Caco-2 (cell line): ENCODE measurements at regions not wholly inside any gene's neighbourhood (a gene's known extent, or its start where the extent isn't known, plus 50 kb on each side); places are given as distances from the start of the nearest gene placed in this dataset.

Source experiments
- BruUV-seq: library from RNA; stranded (reverse); fragments of 400-500 nt; replicated peaks from 2 replicates; lab custom pipeline; 2021; lab: Mats Ljungman, UMichigan
- CTCF ChIA-PET: fragments of 300-600 bp; sonication (Branson Sonifier 250); formaldehyde crosslinking; loops from one replicate; lab custom pipeline; 2022; ENCODE audit warnings: antibody characterized with exemption; lab: Charles Lee
- POLR2A ChIA-PET: fragments of 300-600 bp; sonication (Branson Sonifier 250); formaldehyde crosslinking; loops from one replicate; lab custom pipeline; 2022; ENCODE audit warnings: antibody characterized with exemption; lab: Charles Lee
- DNase-seq, 2 experiments: peaks; one replicate each; pipeline versions ENCODE4 v3.0.0 to v3.0.0-alpha.2; 2020 to 2022
- H3K27me3 ChIP-seq: replicated peaks from 2 replicates; pipeline ENCODE4 v1.6.0; 2011; ENCODE audit warnings: low read length; ENCODE audit not compliant: control insufficient read depth, insufficient read depth
- H3K36me3 ChIP-seq: 2 replicates; pipeline ENCODE4 v1.5.1; 2011; ENCODE audit warnings: low read length; ENCODE audit not compliant: control insufficient read depth, insufficient read depth
- H3K4me1 ChIP-seq: fragments of 250-450 bp; sonication (Bioruptor Pico); 2 replicates; pipeline ENCODE4 v1.5.1; 2020; ENCODE audit warnings: mild to moderate bottlenecking
- H3K4me3 ChIP-seq: 2 replicates; pipeline ENCODE4 v1.5.1; 2011; ENCODE audit warnings: low read depth, mild to moderate bottlenecking, control low read depth, low read length
- H3K9me3 ChIP-seq: fragments of 250-450 bp; sonication (Bioruptor Pico); 2 replicates; pipeline ENCODE4 v1.5.1; 2020; ENCODE audit warnings: mild to moderate bottlenecking, moderate library complexity
- H3K27ac Mint-ChIP-seq: one replicate; pipeline ENCODE4 v1.8.0; 2022; ENCODE audit warnings: mixed read lengths; ENCODE audit not compliant: unreplicated experiment
- H3K27me3 Mint-ChIP-seq: one replicate; pipeline ENCODE4 v1.8.0; 2022; ENCODE audit warnings: mixed read lengths; ENCODE audit not compliant: insufficient read depth, unreplicated experiment
- H3K36me3 Mint-ChIP-seq: one replicate; pipeline ENCODE4 v1.8.0; 2022; ENCODE audit warnings: mild to moderate bottlenecking, mixed read lengths; ENCODE audit not compliant: insufficient read depth, unreplicated experiment
- H3K4me1 Mint-ChIP-seq: one replicate; pipeline ENCODE4 v1.8.0; 2022; ENCODE audit warnings: low read depth, mixed read lengths; ENCODE audit not compliant: unreplicated experiment
- H3K4me3 Mint-ChIP-seq: one replicate; pipeline ENCODE4 v1.8.0; 2022; ENCODE audit warnings: mild to moderate bottlenecking, moderate library complexity, mixed read lengths; ENCODE audit not compliant: unreplicated experiment
- H3K9me3 Mint-ChIP-seq: one replicate; pipeline ENCODE4 v1.8.0; 2022; ENCODE audit warnings: mixed read lengths; ENCODE audit not compliant: unreplicated experiment
- intact Hi-C: fragments of 100-400 bp; cut with micrococcal nuclease; formaldehyde crosslinking; loops from one replicate; pipeline ENCODE4 v1.10.0; 2022; ENCODE audit not compliant: unreplicated experiment
- TF ChIP-seq, protein P1 (sequence below), 2 experiments: fragments of 200-600 bp in 1 of 2; IDR thresholded peaks; 1 replicate in 1 of 2; 2 replicates in 1 of 2; pipeline versions ENCODE4 v1.5.1 to v1.8.0; 2011 to 2022; ENCODE audit warnings: antibody characterized with exemption in 1 of 2, control low read depth in 1 of 2, inconsistent platforms in 1 of 2, low read depth in 1 of 2, low read length in 1 of 2, mild to moderate bottlenecking in 1 of 2, moderate library complexity in 1 of 2; ENCODE audit not compliant: insufficient read depth in 1 of 2, severe bottlenecking in 1 of 2, unreplicated experiment in 1 of 2

DNA sequence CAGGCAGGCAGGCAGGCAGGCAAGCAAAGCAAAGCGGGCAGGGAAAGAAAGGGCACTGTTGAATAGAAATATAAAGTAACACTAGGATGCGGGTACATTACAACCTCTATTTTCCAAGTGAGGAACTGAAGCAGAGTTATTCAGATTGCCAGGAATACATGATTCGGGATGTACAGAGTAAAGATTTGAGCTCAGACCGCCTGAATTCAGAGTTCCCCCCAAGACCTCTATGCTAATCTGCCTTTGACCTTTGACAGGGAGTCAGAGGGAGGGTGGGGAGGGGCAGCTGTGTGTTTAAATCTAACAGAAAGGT, 271.9 kb upstream of the SMIM31 start:
- H3K4me3 ChIP-seq, result no peak overlapping the region
- H3K27me3 ChIP-seq, result no peaks in the 10 kb centered on the region
- no peaks in the 10 kb centered on the region for H3K36me3 Mint-ChIP-seq
- BruUV-seq, result no TSS peak
- H3K36me3 ChIP-seq, result no peaks in the 10 kb centered on the region
- H3K9me3 Mint-ChIP-seq, result no peaks in the 10 kb centered on the region
- no peaks in the 10 kb centered on the region for H3K4me1 Mint-ChIP-seq
- H3K4me3 Mint-ChIP-seq, result no peak overlapping the region
- TF ChIP-seq, protein P1, sequence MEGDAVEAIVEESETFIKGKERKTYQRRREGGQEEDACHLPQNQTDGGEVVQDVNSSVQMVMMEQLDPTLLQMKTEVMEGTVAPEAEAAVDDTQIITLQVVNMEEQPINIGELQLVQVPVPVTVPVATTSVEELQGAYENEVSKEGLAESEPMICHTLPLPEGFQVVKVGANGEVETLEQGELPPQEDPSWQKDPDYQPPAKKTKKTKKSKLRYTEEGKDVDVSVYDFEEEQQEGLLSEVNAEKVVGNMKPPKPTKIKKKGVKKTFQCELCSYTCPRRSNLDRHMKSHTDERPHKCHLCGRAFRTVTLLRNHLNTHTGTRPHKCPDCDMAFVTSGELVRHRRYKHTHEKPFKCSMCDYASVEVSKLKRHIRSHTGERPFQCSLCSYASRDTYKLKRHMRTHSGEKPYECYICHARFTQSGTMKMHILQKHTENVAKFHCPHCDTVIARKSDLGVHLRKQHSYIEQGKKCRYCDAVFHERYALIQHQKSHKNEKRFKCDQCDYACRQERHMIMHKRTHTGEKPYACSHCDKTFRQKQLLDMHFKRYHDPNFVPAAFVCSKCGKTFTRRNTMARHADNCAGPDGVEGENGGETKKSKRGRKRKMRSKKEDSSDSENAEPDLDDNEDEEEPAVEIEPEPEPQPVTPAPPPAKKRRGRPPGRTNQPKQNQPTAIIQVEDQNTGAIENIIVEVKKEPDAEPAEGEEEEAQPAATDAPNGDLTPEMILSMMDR (IDR thresholded peaks at IDR 0.05; ENCODE audit: insufficient read depth in 1 of 2, low read depth in 1 of 2, low read length in 1 of 2, severe bottlenecking in 1 of 2, unreplicated experiment in 1 of 2), result no peak
- H3K9me3 ChIP-seq, result no peaks in the 10 kb centered on the region
- DNase-seq, result no peak
- no peak overlapping the region for H3K27ac Mint-ChIP-seq
- POLR2A ChIA-PET, result no interaction called here
- peaks cover 18% of the 10 kb centered on the region for H3K27me3 Mint-ChIP-seq
- intact Hi-C loops, result no loop called here
- H3K4me1 ChIP-seq, result no peaks in the 10 kb centered on the region
- CTCF ChIA-PET, result no interaction called here

DNA sequence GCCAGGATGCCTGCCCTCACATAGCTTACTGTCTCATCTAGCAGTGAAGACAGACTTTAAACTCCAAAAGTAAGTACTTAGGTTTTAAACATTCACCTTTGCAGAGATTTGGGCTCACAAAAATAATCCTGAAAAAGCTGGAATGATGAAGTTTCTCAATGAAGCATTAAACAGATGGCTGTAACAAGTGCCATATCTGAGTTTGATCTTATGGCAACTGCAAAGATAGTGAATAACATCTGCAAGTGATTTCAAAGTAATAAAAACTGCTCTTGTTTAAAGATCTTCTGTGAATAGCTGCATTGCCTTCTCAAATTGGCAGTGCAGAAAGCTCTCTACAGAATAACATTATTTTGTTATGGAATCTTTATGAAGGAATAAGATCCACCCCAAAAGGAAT, 271.2 kb upstream of the SMIM31 start:
- Mint-ChIP-seq H3K4me3 (no peak overlapping the region), H3K9me3 (no peaks in the 10 kb centered on the region), H3K27ac (no peak overlapping the region), H3K27me3 (peaks cover 19% of the 10 kb centered on the region), H3K4me1 (no peaks in the 10 kb centered on the region), H3K36me3 (no peaks in the 10 kb centered on the region)
- no peak for DNase-seq
- Histone ChIP-seq H3K36me3 (no peaks in the 10 kb centered on the region), H3K4me1 (no peaks in the 10 kb centered on the region), H3K4me3 (no peak overlapping the region), H3K27me3 (no peaks in the 10 kb centered on the region), H3K9me3 (no peaks in the 10 kb centered on the region)
- BruUV-seq, result no TSS peak
- POLR2A ChIA-PET, result no interaction called here
- intact Hi-C loops, result no loop called here
- CTCF ChIA-PET, result no interaction called here
- TF ChIP-seq, protein P1 (IDR thresholded peaks at IDR 0.05; ENCODE audit: insufficient read depth in 1 of 2, low read depth in 1 of 2, low read length in 1 of 2, severe bottlenecking in 1 of 2, unreplicated experiment in 1 of 2), result no peak

DNA sequence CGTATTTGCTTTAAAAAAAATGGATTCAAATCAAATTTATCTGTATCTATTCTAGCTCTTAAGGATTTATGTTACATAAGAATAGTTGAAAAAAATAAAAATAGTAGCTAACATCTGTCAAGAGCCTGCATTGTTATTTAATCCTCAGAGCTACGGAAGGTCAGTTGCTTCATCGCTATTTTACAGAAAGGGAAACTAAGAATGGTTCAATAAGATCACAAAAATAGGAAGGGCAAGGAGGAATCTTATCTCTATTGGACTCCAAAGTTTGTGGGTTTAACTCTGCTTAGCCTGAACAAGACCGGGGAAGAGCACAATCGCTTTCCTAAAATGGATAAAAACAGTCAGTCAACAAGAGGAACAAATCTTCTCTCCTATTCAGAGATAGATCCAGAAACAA, 270.2 kb upstream of the SMIM31 start:
- intact Hi-C loops, result no loop called here
- no peak for DNase-seq
- Histone ChIP-seq H3K4me3 (no peak overlapping the region), H3K36me3 (no peaks in the 10 kb centered on the region), H3K4me1 (no peaks in the 10 kb centered on the region), H3K9me3 (no peaks in the 10 kb centered on the region), H3K27me3 (no peaks in the 10 kb centered on the region)
- H3K27me3 Mint-ChIP-seq, result peaks cover 15% of the 10 kb centered on the region
- no peaks in the 10 kb centered on the region for H3K9me3 Mint-ChIP-seq
- H3K4me3 Mint-ChIP-seq, result no peak overlapping the region
- H3K36me3 Mint-ChIP-seq, result no peaks in the 10 kb centered on the region
- TF ChIP-seq, protein P1 (IDR thresholded peaks at IDR 0.05; ENCODE audit: insufficient read depth in 1 of 2, low read depth in 1 of 2, low read length in 1 of 2, severe bottlenecking in 1 of 2, unreplicated experiment in 1 of 2), result no peak
- CTCF ChIA-PET, result no interaction called here
- H3K4me1 Mint-ChIP-seq, result no peaks in the 10 kb centered on the region
- no TSS peak for BruUV-seq
- POLR2A ChIA-PET, result no interaction called here
- H3K27ac Mint-ChIP-seq, result no peak overlapping the region
